ENCODE measurements at regions not wholly inside any gene's neighbourhood (a gene's known extent, or its start where the extent isn't known, plus 50 kb on each side); places are given as distances from the start of the nearest gene placed in this dataset.

GRCh38 chr10:108301002-108301401, 1136.5 kb upstream of the SORCS1 start:
- no peak overlapping the region for H3K27ac ChIP-seq
- H3K9me3 ChIP-seq = no peaks in the 10 kb centered on the region
- H3K36me3 ChIP-seq = no peaks in the 10 kb centered on the region
- H3K27me3 ChIP-seq = no peaks in the 10 kb centered on the region
- intact Hi-C loops (cut with DNase I; ENCODE audit: low total_unique reads) = no loop called here
- no peak for DNase-seq
- H3K4me3 ChIP-seq = no peak overlapping the region
- H3K4me1 ChIP-seq = no peaks in the 10 kb centered on the region
- TF ChIP-seq POLR2A (IDR thresholded peaks at IDR 0.05) = no peak
- TF ChIP-seq, protein P1, sequence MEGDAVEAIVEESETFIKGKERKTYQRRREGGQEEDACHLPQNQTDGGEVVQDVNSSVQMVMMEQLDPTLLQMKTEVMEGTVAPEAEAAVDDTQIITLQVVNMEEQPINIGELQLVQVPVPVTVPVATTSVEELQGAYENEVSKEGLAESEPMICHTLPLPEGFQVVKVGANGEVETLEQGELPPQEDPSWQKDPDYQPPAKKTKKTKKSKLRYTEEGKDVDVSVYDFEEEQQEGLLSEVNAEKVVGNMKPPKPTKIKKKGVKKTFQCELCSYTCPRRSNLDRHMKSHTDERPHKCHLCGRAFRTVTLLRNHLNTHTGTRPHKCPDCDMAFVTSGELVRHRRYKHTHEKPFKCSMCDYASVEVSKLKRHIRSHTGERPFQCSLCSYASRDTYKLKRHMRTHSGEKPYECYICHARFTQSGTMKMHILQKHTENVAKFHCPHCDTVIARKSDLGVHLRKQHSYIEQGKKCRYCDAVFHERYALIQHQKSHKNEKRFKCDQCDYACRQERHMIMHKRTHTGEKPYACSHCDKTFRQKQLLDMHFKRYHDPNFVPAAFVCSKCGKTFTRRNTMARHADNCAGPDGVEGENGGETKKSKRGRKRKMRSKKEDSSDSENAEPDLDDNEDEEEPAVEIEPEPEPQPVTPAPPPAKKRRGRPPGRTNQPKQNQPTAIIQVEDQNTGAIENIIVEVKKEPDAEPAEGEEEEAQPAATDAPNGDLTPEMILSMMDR (IDR thresholded peaks at IDR 0.05) = no peak

DNA sequence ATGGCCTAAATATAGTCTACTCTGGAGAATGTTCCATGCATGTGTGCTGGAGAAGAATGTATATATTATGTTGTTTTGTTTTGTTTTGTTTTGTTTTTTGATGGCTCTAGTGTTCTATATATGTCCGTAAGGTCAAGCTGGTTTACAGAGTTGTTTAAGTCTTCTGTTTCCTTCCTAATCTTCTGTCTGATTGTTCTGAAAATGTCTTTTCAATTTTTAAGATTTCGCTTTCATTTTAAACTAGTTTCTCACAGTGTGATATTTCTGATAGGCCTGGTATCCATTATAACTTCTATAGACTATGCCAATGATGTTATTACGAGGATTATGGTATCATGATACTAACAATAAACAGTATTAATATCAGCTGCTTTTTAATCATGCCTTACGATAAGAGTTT, 1126.3 kb upstream of the SORCS1 start:
- intact Hi-C loops (cut with DNase I; ENCODE audit: low total_unique reads) = no loop called here

GRCh38 chr10:108275895-108276685, 1111.6 kb upstream of the SORCS1 start:
- Histone ChIP-seq H3K27me3 (no peaks in the 10 kb centered on the region), H3K4me3 (no peak overlapping the region), H3K4me1 (no peaks in the 10 kb centered on the region), H3K36me3 (no peaks in the 10 kb centered on the region), H3K9me3 (no peaks in the 10 kb centered on the region), H3K27ac (no peak overlapping the region)
- no peak for DNase-seq
- TF ChIP-seq POLR2A (IDR thresholded peaks at IDR 0.05) = no peak
- TF ChIP-seq, protein P1 (IDR thresholded peaks at IDR 0.05) = no peak
- intact Hi-C loops (cut with DNase I; ENCODE audit: low total_unique reads) = no loop called here

More for the DNA sequence above, 1126.3 kb upstream of the SORCS1 start:
- Histone ChIP-seq H3K27ac (no peak overlapping the region), H3K36me3 (no peaks in the 10 kb centered on the region), H3K4me1 (no peaks in the 10 kb centered on the region), H3K4me3 (no peak overlapping the region), H3K27me3 (no peaks in the 10 kb centered on the region), H3K9me3 (no peaks in the 10 kb centered on the region)
- no peak for DNase-seq
- TF ChIP-seq, protein P1 (IDR thresholded peaks at IDR 0.05) = no peak
- no peak for TF ChIP-seq POLR2A (IDR thresholded peaks at IDR 0.05)

GRCh38 chr10:108260383-108260906, 1095.9 kb upstream of the SORCS1 start:
- no peak for DNase-seq
- Histone ChIP-seq H3K27me3 (no peaks in the 10 kb centered on the region), H3K36me3 (no peaks in the 10 kb centered on the region), H3K4me1 (no peaks in the 10 kb centered on the region), H3K4me3 (no peak overlapping the region), H3K27ac (no peak overlapping the region), H3K9me3 (no peaks in the 10 kb centered on the region)
- no peak for TF ChIP-seq POLR2A (IDR thresholded peaks at IDR 0.05)
- TF ChIP-seq, protein P1 (IDR thresholded peaks at IDR 0.05) = no peak
- intact Hi-C loops (cut with DNase I; ENCODE audit: low total_unique reads) = no loop called here

DNA sequence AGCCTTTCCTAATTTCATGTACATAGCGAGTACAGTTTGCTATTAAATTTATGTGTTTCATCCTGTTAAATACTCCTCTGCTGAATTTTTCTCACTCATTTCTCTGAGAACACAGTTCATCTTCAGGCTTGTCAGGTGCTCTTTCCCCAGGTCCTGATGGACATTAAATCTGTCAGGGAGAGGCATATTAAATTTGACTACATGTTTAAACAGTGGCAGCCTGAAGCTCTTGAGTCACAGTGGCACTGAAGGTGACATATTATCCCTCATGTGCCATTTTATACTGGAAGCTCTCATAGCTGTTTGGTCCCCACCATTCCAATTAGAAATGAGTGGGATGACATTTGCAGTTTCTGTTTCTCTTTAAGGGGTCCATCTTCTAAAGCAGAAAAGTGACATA, 1089.6 kb upstream of the SORCS1 start:
- Histone ChIP-seq H3K9me3 (no peaks in the 10 kb centered on the region), H3K27me3 (no peaks in the 10 kb centered on the region), H3K36me3 (no peaks in the 10 kb centered on the region), H3K4me1 (no peaks in the 10 kb centered on the region), H3K4me3 (no peak overlapping the region), H3K27ac (no peak overlapping the region)
- TF ChIP-seq, protein P1 (IDR thresholded peaks at IDR 0.05) = no peak
- no peak for TF ChIP-seq POLR2A (IDR thresholded peaks at IDR 0.05)
- intact Hi-C loops (cut with DNase I; ENCODE audit: low total_unique reads) = no loop called here
- no peak for DNase-seq

All from uterus (tissue), 3 donors.